Activated naive CD4-positive, alpha-beta T cell treated with anti-CD3 and anti-CD28 coated beads for 36 hours (primary cell): ENCODE measurements at regions not wholly inside any gene's neighbourhood (a gene's known extent, or its start where the extent isn't known, plus 50 kb on each side); places are given as distances from the start of the nearest gene placed in this dataset.

ENCODE experiments used
- CTCF ChIA-PET: fragments of 350-600 bp; sonication (Branson Sonifier 250); formaldehyde crosslinking; loops from one replicate; lab custom pipeline; 2021; ENCODE audit warnings: antibody characterized with exemption; lab: Charles Lee
- DNase-seq: peaks from one replicate; pipeline ENCODE4 v3.0.0-alpha.2; 2020
- H3K27ac Mint-ChIP-seq: one replicate; pipeline ENCODE4 v1.8.0; 2021; ENCODE audit warnings: mild to moderate bottlenecking, mixed read lengths
- H3K27me3 Mint-ChIP-seq: one replicate; pipeline ENCODE4 v1.8.0; 2021; ENCODE audit warnings: low read depth, mixed read lengths
- H3K36me3 Mint-ChIP-seq: one replicate; pipeline ENCODE4 v1.8.0; 2021; ENCODE audit warnings: low read depth, mixed read lengths
- H3K4me1 Mint-ChIP-seq: one replicate; pipeline ENCODE4 v1.8.0; 2021; ENCODE audit warnings: low read depth, mixed read lengths
- H3K4me3 Mint-ChIP-seq: one replicate; pipeline ENCODE4 v1.8.0; 2021; ENCODE audit warnings: mild to moderate bottlenecking, moderate library complexity, mixed read lengths
- H3K9me3 Mint-ChIP-seq: one replicate; pipeline ENCODE4 v1.8.0; 2021; ENCODE audit warnings: mixed read lengths
- intact Hi-C: fragments of 100-400 bp; cut with micrococcal nuclease; formaldehyde crosslinking; loops from one replicate; pipeline ENCODE4 v1.15.1; 2023

DNA sequence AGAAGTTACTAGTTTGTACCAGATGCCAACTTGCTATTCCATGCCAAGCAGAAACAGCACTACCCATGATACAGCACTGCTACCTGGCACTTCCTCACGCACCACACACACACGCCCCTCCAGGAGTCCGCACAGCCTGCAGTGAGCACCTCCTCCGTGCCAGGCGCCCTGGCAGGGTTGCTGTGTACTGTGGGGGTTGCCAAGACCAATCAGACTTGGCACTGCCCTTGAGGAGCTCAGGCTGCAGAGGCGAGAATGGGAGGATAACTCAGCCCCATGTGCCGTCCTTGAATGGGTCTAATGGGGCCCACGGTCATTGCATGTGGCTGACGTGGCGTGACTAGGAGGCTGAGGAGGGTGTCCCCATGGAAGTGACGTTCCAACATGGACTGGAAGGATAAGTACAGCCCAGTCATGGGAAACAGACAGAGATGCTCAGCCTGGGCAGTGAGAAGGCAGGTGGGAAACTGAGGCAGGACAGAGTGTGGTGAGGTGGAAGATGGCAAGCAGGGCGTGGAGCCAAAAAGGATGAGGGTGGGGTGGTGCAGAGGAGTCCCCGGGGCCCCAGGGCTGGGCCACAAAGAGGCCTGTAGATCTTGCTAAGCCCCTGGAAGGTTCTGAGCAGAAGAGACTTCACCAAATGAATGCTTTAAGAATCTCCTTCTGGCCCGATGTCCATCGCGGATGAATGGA, 65.3 kb upstream of the C14orf180 start:
- Mint-ChIP-seq H3K36me3 (no peaks in the 10 kb centered on the region), H3K9me3 (peaks cover 9% of the 10 kb centered on the region), H3K4me1 (no peaks in the 10 kb centered on the region), H3K4me3 (no peak overlapping the region), H3K27ac (no peak overlapping the region), H3K27me3 (no peaks in the 10 kb centered on the region)
- intact Hi-C loops = no loop called here
- no peak for DNase-seq
- CTCF ChIA-PET = no interaction called here

- intact Hi-C loops = no loop called here
- Mint-ChIP-seq H3K4me1 (no peaks in the 10 kb centered on the region), H3K27me3 (no peaks in the 10 kb centered on the region), H3K9me3 (peaks cover 9% of the 10 kb centered on the region), H3K36me3 (no peaks in the 10 kb centered on the region), H3K27ac (no peak overlapping the region), H3K4me3 (no peak overlapping the region)
- CTCF ChIA-PET = no interaction called here
- DNase-seq = no peak
Measured at GRCh38 chr14:104515059-104515810, 64.3 kb upstream of the C14orf180 start.

- H3K4me1 Mint-ChIP-seq = no peaks in the 10 kb centered on the region
- no peak for DNase-seq
- no peaks in the 10 kb centered on the region for H3K27me3 Mint-ChIP-seq
- H3K9me3 Mint-ChIP-seq = peaks cover 9% of the 10 kb centered on the region
- no peak overlapping the region for H3K4me3 Mint-ChIP-seq
- no peak overlapping the region for H3K27ac Mint-ChIP-seq
- CTCF ChIA-PET = no interaction called here
- H3K36me3 Mint-ChIP-seq = no peaks in the 10 kb centered on the region
- intact Hi-C loops = no loop called here
Measured at GRCh38 chr14:104515811-104516780, 63.5 kb upstream of the C14orf180 start.

GRCh38 chr14:104516906-104517305, 62.7 kb upstream of the C14orf180 start:
- Mint-ChIP-seq H3K27me3 (no peaks in the 10 kb centered on the region), H3K36me3 (no peaks in the 10 kb centered on the region), H3K4me1 (no peaks in the 10 kb centered on the region), H3K4me3 (no peak overlapping the region), H3K27ac (no peak overlapping the region), H3K9me3 (peaks cover 9% of the 10 kb centered on the region)
- intact Hi-C loops = no loop called here
- no peak for DNase-seq
- CTCF ChIA-PET = no interaction called here

GRCh38 chr14:104517426-104517825, 62.1 kb upstream of the C14orf180 start:
- Mint-ChIP-seq H3K9me3 (peaks cover 9% of the 10 kb centered on the region), H3K27me3 (no peaks in the 10 kb centered on the region), H3K36me3 (no peaks in the 10 kb centered on the region), H3K27ac (no peak overlapping the region), H3K4me3 (no peak overlapping the region), H3K4me1 (no peaks in the 10 kb centered on the region)
- CTCF ChIA-PET = no interaction called here
- intact Hi-C loops = no loop called here
- no peak for DNase-seq

GRCh38 chr14:104517867-104518266, 61.7 kb upstream of the C14orf180 start:
- H3K27me3 Mint-ChIP-seq = no peaks in the 10 kb centered on the region
- CTCF ChIA-PET = no interaction called here

GRCh38 chr14:104518659-104519350, 60.8 kb upstream of the C14orf180 start:
- intact Hi-C loops = no loop called here

More at GRCh38 chr14:104517867-104518266, 61.7 kb upstream of the C14orf180 start:
- intact Hi-C loops = no loop called here
- no peak for DNase-seq
- Mint-ChIP-seq H3K9me3 (peaks cover 9% of the 10 kb centered on the region), H3K27ac (no peak overlapping the region), H3K4me3 (no peak overlapping the region), H3K36me3 (no peaks in the 10 kb centered on the region), H3K4me1 (no peaks in the 10 kb centered on the region)

DNA sequence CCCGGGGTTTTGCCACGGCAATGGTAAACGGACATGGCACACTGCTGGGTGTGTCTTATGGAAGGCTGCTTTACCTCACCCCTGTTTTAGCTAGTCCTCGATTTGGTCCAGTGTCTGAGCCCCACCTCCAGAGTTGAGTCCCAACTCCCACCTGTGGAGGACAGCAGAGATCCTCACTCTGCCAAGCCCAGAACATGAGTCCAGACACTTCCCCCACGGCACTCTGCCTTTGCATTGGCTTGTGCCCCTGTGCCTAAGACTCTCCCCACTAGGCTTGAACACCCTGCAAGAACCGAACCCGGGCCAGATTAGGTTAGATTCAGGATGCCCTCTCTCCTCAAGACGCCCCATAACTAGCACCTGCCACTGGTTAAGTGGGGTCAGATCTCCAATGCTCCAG, 59.8 kb upstream of the C14orf180 start:
- Mint-ChIP-seq H3K4me3 (no peak overlapping the region), H3K36me3 (no peaks in the 10 kb centered on the region), H3K27me3 (no peaks in the 10 kb centered on the region), H3K9me3 (peaks cover 13% of the 10 kb centered on the region), H3K27ac (no peak overlapping the region), H3K4me1 (no peaks in the 10 kb centered on the region)
- CTCF ChIA-PET = interaction anchor here (1.2 kb wide), 1 partner anchor 44 kb away, joined by 3 read pairs; no protein-coding TSS in a partner anchor
- no peak for DNase-seq
- intact Hi-C loops = no loop called here

More at GRCh38 chr14:104518659-104519350, 60.8 kb upstream of the C14orf180 start:
- Mint-ChIP-seq H3K27me3 (no peaks in the 10 kb centered on the region), H3K27ac (no peak overlapping the region), H3K9me3 (peaks cover 9% of the 10 kb centered on the region), H3K36me3 (no peaks in the 10 kb centered on the region), H3K4me3 (no peak overlapping the region), H3K4me1 (no peaks in the 10 kb centered on the region)
- DNase-seq = no peak
- CTCF ChIA-PET = interaction anchor here (1.2 kb wide), 1 partner anchor 45 kb away, joined by 3 read pairs; no protein-coding TSS in a partner anchor

GRCh38 chr14:104520620-104521410, 58.7 kb upstream of the C14orf180 start:
- no peaks in the 10 kb centered on the region for H3K36me3 Mint-ChIP-seq
- intact Hi-C loops = no loop called here
- H3K4me3 Mint-ChIP-seq = no peak overlapping the region
- H3K4me1 Mint-ChIP-seq = no peaks in the 10 kb centered on the region
- no peak overlapping the region for H3K27ac Mint-ChIP-seq
- H3K9me3 Mint-ChIP-seq = peaks cover 15% of the 10 kb centered on the region
- CTCF ChIA-PET = interaction anchor here (0.6 kb wide), 1 partner anchor 12 kb away, joined by 6 read pairs; no protein-coding TSS in a partner anchor
- DNase-seq = no peak
- no peaks in the 10 kb centered on the region for H3K27me3 Mint-ChIP-seq

- H3K4me3 Mint-ChIP-seq = no peak overlapping the region
- no peaks in the 10 kb centered on the region for H3K4me1 Mint-ChIP-seq
- intact Hi-C loops = no loop called here
- H3K36me3 Mint-ChIP-seq = no peaks in the 10 kb centered on the region
- DNase-seq = no peak
- peaks cover 15% of the 10 kb centered on the region for H3K9me3 Mint-ChIP-seq
- H3K27me3 Mint-ChIP-seq = no peaks in the 10 kb centered on the region
- no peak overlapping the region for H3K27ac Mint-ChIP-seq
- CTCF ChIA-PET = no interaction called here
Measured at GRCh38 chr14:104521816-104522745, 57.5 kb upstream of the C14orf180 start.
